ENCODE measurements at regions not wholly inside any gene's neighbourhood (a gene's known extent, or its start where the extent isn't known, plus 50 kb on each side); places are given as distances from the start of the nearest gene placed in this dataset.

DNA sequence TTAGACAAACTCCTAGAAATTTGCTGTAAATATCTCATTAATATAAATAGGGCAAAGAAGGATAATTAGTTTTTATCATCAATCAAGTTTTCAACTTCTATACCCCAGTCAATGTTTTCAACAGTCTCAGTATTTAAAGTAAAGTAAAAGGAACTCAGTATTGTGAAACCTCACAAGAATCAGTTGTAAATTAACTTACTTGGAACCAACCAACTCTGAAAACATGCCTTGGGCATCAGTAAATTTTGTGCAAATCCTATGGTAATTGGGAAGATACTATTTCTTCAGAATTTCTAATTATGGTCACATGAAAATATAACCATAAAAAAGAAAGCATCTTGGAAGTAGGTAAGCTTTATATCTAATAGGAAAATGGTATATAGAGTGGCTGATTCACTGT lies 1139.0 kb downstream of the TUSC7 start:
- TF ChIP-seq, protein P1, sequence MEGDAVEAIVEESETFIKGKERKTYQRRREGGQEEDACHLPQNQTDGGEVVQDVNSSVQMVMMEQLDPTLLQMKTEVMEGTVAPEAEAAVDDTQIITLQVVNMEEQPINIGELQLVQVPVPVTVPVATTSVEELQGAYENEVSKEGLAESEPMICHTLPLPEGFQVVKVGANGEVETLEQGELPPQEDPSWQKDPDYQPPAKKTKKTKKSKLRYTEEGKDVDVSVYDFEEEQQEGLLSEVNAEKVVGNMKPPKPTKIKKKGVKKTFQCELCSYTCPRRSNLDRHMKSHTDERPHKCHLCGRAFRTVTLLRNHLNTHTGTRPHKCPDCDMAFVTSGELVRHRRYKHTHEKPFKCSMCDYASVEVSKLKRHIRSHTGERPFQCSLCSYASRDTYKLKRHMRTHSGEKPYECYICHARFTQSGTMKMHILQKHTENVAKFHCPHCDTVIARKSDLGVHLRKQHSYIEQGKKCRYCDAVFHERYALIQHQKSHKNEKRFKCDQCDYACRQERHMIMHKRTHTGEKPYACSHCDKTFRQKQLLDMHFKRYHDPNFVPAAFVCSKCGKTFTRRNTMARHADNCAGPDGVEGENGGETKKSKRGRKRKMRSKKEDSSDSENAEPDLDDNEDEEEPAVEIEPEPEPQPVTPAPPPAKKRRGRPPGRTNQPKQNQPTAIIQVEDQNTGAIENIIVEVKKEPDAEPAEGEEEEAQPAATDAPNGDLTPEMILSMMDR (IDR thresholded peaks at IDR 0.05) = no peak
- TF ChIP-seq POLR2AphosphoS5 (IDR thresholded peaks at IDR 0.05; ENCODE audit: low read depth, low read length) = no peak
- TF ChIP-seq EZH2phosphoT487 (IDR thresholded peaks at IDR 0.05; ENCODE audit: borderline replicate concordance, low read depth) = no peak
- TF ChIP-seq GATA2 (CRISPR knock-in tag; IDR thresholded peaks at IDR 0.05) = no peak
- TF ChIP-seq, protein P2, sequence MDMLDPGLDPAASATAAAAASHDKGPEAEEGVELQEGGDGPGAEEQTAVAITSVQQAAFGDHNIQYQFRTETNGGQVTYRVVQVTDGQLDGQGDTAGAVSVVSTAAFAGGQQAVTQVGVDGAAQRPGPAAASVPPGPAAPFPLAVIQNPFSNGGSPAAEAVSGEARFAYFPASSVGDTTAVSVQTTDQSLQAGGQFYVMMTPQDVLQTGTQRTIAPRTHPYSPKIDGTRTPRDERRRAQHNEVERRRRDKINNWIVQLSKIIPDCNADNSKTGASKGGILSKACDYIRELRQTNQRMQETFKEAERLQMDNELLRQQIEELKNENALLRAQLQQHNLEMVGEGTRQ (IDR thresholded peaks at IDR 0.05; ENCODE audit: borderline replicate concordance, low read depth, low read length) = no peak
- TF ChIP-seq, protein P3, sequence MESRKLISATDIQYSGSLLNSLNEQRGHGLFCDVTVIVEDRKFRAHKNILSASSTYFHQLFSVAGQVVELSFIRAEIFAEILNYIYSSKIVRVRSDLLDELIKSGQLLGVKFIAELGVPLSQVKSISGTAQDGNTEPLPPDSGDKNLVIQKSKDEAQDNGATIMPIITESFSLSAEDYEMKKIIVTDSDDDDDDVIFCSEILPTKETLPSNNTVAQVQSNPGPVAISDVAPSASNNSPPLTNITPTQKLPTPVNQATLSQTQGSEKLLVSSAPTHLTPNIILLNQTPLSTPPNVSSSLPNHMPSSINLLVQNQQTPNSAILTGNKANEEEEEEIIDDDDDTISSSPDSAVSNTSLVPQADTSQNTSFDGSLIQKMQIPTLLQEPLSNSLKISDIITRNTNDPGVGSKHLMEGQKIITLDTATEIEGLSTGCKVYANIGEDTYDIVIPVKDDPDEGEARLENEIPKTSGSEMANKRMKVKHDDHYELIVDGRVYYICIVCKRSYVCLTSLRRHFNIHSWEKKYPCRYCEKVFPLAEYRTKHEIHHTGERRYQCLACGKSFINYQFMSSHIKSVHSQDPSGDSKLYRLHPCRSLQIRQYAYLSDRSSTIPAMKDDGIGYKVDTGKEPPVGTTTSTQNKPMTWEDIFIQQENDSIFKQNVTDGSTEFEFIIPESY (IDR thresholded peaks at IDR 0.05; ENCODE audit: borderline replicate concordance, low read depth) = no peak
- TF ChIP-seq, protein P4, sequence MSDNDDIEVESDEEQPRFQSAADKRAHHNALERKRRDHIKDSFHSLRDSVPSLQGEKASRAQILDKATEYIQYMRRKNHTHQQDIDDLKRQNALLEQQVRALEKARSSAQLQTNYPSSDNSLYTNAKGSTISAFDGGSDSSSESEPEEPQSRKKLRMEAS (IDR thresholded peaks at IDR 0.05; ENCODE audit: low read depth) = no peak
